ENCODE measurements at regions not wholly inside any gene's neighbourhood (a gene's known extent, or its start where the extent isn't known, plus 50 kb on each side); places are given as distances from the start of the nearest gene placed in this dataset.
"Not testable (repeated sequence)": the region's sequence is repeated elsewhere in the genome, so short reads cannot be mapped to it uniquely, and the experiment has no call there.

GRCh38 chr5:90338712-90339372, 70.7 kb downstream of the CETN3 start:
- DNase-seq, result peak; percentile 2

GRCh38 chr5:90337449-90338052, 72.0 kb downstream of the CETN3 start:
- no peak for DNase-seq

GRCh38 chr5:90336752-90337151, 72.8 kb downstream of the CETN3 start:
- DNase-seq, result no peak

- no peak for DNase-seq
These were observed 74.8 kb downstream of the CETN3 start for GRCh38 chr5:90334741-90335140.

- no peak for DNase-seq
These were observed 79.6 kb downstream of the CETN3 start for GRCh38 chr5:90329911-90330310.

- DNase-seq, result no peak
These were observed 82.6 kb downstream of the CETN3 start for GRCh38 chr5:90326995-90327394.

GRCh38 chr5:90325093-90325492, 84.5 kb downstream of the CETN3 start:
- no peak for DNase-seq

GRCh38 chr5:90320348-90320747, 89.2 kb downstream of the CETN3 start:
- DNase-seq, result not testable (repeated sequence)

GRCh38 chr5:90312027-90312426, 97.5 kb downstream of the CETN3 start:
- no peak for DNase-seq

- no peak for DNase-seq
These were observed 98.2 kb downstream of the CETN3 start for GRCh38 chr5:90311401-90311800.

- DNase-seq, result no peak
These were observed 100.6 kb downstream of the CETN3 start for GRCh38 chr5:90308787-90309585.

- no peak for DNase-seq
These were observed 101.8 kb downstream of the CETN3 start for GRCh38 chr5:90307782-90308181.

- DNase-seq, result no peak
These were observed 102.2 kb downstream of the CETN3 start for GRCh38 chr5:90307322-90307721.

- DNase-seq, result no peak
These were observed 102.9 kb downstream of the CETN3 start for GRCh38 chr5:90306613-90307012.

- DNase-seq, result no peak
These were observed 104.4 kb downstream of the CETN3 start for GRCh38 chr5:90305041-90305720.

- no peak for DNase-seq
These were observed 108.3 kb downstream of the CETN3 start for GRCh38 chr5:90301248-90301647.

- DNase-seq, result no peak
These were observed 112.4 kb downstream of the CETN3 start for GRCh38 chr5:90297045-90297764.

GRCh38 chr5:90294604-90295003, 115.0 kb downstream of the CETN3 start:
- DNase-seq, result no peak

GRCh38 chr5:90293931-90294330, 115.6 kb downstream of the CETN3 start:
- no peak for DNase-seq

- DNase-seq, result no peak
These were observed 118.9 kb downstream of the CETN3 start for GRCh38 chr5:90290648-90291047.

- DNase-seq, result no peak
These were observed 119.7 kb downstream of the CETN3 start for GRCh38 chr5:90289837-90290236.

GRCh38 chr5:90287036-90287435, 122.5 kb downstream of the CETN3 start:
- DNase-seq, result no peak

- no peak for DNase-seq
These were observed 124.0 kb downstream of the CETN3 start for GRCh38 chr5:90285581-90285980.
